HCT116 (cell line): ENCODE measurements at regions not wholly inside any gene's neighbourhood (a gene's known extent, or its start where the extent isn't known, plus 50 kb on each side); places are given as distances from the start of the nearest gene placed in this dataset.

Experiments used
- ATAC-seq: fragments of 200-7000 bp; cut with Tn5 transposase; 2 replicates; pipeline ENCODE4 v1.9.1; 2020; ENCODE audit warnings: mild to moderate bottlenecking, moderate library complexity
- BruUV-seq: library from RNA; stranded (reverse); fragments of 400-500 nt; replicated peaks from 2 replicates; lab custom pipeline; 2021; lab: Mats Ljungman, UMichigan
- CTCF ChIA-PET: fragments of 300-600 bp; sonication (Branson Sonifier 250); formaldehyde crosslinking; loops from one replicate; lab custom pipeline; 2021; ENCODE audit warnings: antibody characterized with exemption; lab: Charles Lee
- POLR2A ChIA-PET: fragments of 300-600, 350-600 bp; sonication (Branson Sonifier 250); formaldehyde crosslinking; loops from one replicate; lab custom pipeline; 2021; ENCODE audit warnings: antibody characterized with exemption; lab: Charles Lee
- RAD21 ChIA-PET, 2 experiments: fragments of 300-600 bp; sonication (Branson Sonifier 250); formaldehyde crosslinking; loops; one replicate each; lab custom pipeline; 2023; ENCODE audit warnings: low total read pairs in 2 of 2; ENCODE audit not compliant: uncharacterized antibody in 2 of 2, unreplicated experiment in 2 of 2, low non-redundant PET in 1 of 2; lab: Charles Lee
- DNase-seq: peaks from one replicate; pipeline ENCODE4 v3.0.0-alpha.2; 2010; ENCODE audit warnings: low read depth, low spot score
- H2AFZ ChIP-seq: fragments of 200-600 bp; shearing (Covaris generic), sonication (generic); 2 replicates; pipeline ENCODE4 v1.6.1; 2017; ENCODE audit warnings: low read depth, mixed run types, mixed read lengths, antibody characterized with exemption, low read length; ENCODE audit not compliant: poor library complexity, severe bottlenecking
- H3K27ac ChIP-seq: 2 replicates; pipeline ENCODE4 v1.5.1; 2012; ENCODE audit warnings: low read depth, low read length
- H3K27me3 ChIP-seq: fragments of 200-600 bp; sonication (generic); 2 replicates; pipeline ENCODE4 v1.6.1; 2016; ENCODE audit warnings: mixed run types, low read length, mixed read lengths; ENCODE audit not compliant: insufficient read depth
- H3K36me3 ChIP-seq, 2 experiments: fragments of 200-500 bp in 1 of 2; fragments of 200-600 bp in 1 of 2; sonication (Bioruptor generic) in 1 of 2; sonication (generic) in 1 of 2; 2 replicates each; pipeline versions ENCODE4 v1.5.1 to v1.6.1; 2014 to 2016; ENCODE audit warnings: low read length in 2 of 2, inconsistent platforms in 1 of 2, mixed read lengths in 1 of 2, mixed run types in 1 of 2; ENCODE audit not compliant: insufficient read depth in 2 of 2, control insufficient read depth in 1 of 2
- H3K4me1 ChIP-seq, 2 experiments: fragments of 200-600 bp in 1 of 2; sonication (generic) in 1 of 2; 2 replicates each; pipeline versions ENCODE4 v1.5.1 to v1.6.1; 2012 to 2017; ENCODE audit warnings: low read length in 2 of 2, inconsistent platforms in 1 of 2, mild to moderate bottlenecking in 1 of 2, mixed read lengths in 1 of 2, mixed run types in 1 of 2, moderate library complexity in 1 of 2; ENCODE audit not compliant: insufficient read depth in 2 of 2, control insufficient read depth in 1 of 2
- H3K4me2 ChIP-seq: fragments of 200-600 bp; sonication (generic); 2 replicates; pipeline ENCODE4 v1.6.1; 2017; ENCODE audit warnings: mixed run types, low read length, mixed read lengths
- H3K4me3 ChIP-seq, 2 experiments: fragments of 200-600 bp in 1 of 2; sonication (generic) in 1 of 2; replicated peaks in 1 of 2; 2 replicates each; pipeline ENCODE4 v1.5.1; 2011 to 2016; ENCODE audit warnings: low read length in 2 of 2, control low read depth in 1 of 2, low read depth in 1 of 2, mild to moderate bottlenecking in 1 of 2, mixed read lengths in 1 of 2, mixed run types in 1 of 2
- H3K79me2 ChIP-seq: fragments of 200-600 bp; sonication (generic); 2 replicates; pipeline ENCODE4 v1.6.1; 2017; ENCODE audit warnings: mild to moderate bottlenecking, mixed run types, low read length, moderate library complexity, mixed read lengths; ENCODE audit not compliant: insufficient read depth
- H3K9ac ChIP-seq: fragments of 200-600 bp; sonication (generic); 2 replicates; pipeline ENCODE4 v1.6.1; 2016; ENCODE audit warnings: low read length, mixed read lengths
- H3K9me2 ChIP-seq: fragments of 200-600 bp; sonication (generic), shearing (Covaris generic); 2 replicates; pipeline ENCODE4 v1.6.1; 2017; ENCODE audit warnings: mixed run types, mild to moderate bottlenecking, moderate library complexity; ENCODE audit not compliant: insufficient read depth
- H3K9me3 ChIP-seq, 2 experiments: fragments of 200-500 bp in 1 of 2; fragments of 200-600 bp in 1 of 2; sonication (Bioruptor generic) in 1 of 2; sonication (generic) in 1 of 2; 2 replicates each; pipeline ENCODE4 v1.6.1; 2014 to 2017; ENCODE audit warnings: low read length in 2 of 2, mixed read lengths in 2 of 2, inconsistent platforms in 1 of 2, low read depth in 1 of 2, mild to moderate bottlenecking in 1 of 2, mixed run types in 1 of 2, moderate library complexity in 1 of 2; ENCODE audit not compliant: control insufficient read depth in 1 of 2, insufficient read depth in 1 of 2
- H4K20me1 ChIP-seq: fragments of 200-600 bp; sonication (generic), shearing (Covaris generic); 2 replicates; pipeline ENCODE4 v1.6.1; 2017; ENCODE audit warnings: mixed run types, mild to moderate bottlenecking, moderate library complexity; ENCODE audit not compliant: insufficient read depth
- EZH2phosphoT487 ChIP-seq: fragments of 200-600 bp; IDR thresholded peaks from 2 replicates; pipeline ENCODE4 v1.6.1; 2018; ENCODE audit warnings: antibody characterized with exemption, borderline replicate concordance
- POLR2A ChIP-seq: IDR thresholded peaks from 2 replicates; pipeline ENCODE4 v1.7.0; 2011; ENCODE audit warnings: borderline replicate concordance; ENCODE audit not compliant: insufficient read depth, insufficient read length; ENCODE audit errors: extremely low read depth
- REST ChIP-seq: IDR thresholded peaks from 2 replicates; pipeline ENCODE4 v1.6.1; 2012; ENCODE audit warnings: low read depth
- SIN3A ChIP-seq: IDR thresholded peaks from 2 replicates; pipeline ENCODE4 v1.6.1; 2012; ENCODE audit warnings: low read depth
- SRF ChIP-seq: IDR thresholded peaks from 2 replicates; pipeline ENCODE4 v1.6.1; 2012; ENCODE audit warnings: low read depth
- TCF7L2 ChIP-seq: IDR thresholded peaks from 2 replicates; pipeline ENCODE4 v1.7.0; 2011; ENCODE audit warnings: borderline replicate concordance, inconsistent platforms; ENCODE audit not compliant: insufficient read depth, insufficient read length; ENCODE audit errors: extremely low read depth
- ZBTB33 ChIP-seq: IDR thresholded peaks from 2 replicates; pipeline ENCODE4 v1.6.1; 2011; ENCODE audit warnings: mild to moderate bottlenecking, low read length, moderate library complexity; ENCODE audit not compliant: insufficient replicate concordance; ENCODE audit errors: extremely low read depth
- ZNF274 ChIP-seq: fragments of 200-500 bp; sonication (Bioruptor generic); IDR thresholded peaks from 2 replicates; pipeline ENCODE4 v1.6.1; 2014; ENCODE audit warnings: mild to moderate bottlenecking, low read depth, low read length, inconsistent platforms
- intact Hi-C: fragments of 100-400 bp; cut with micrococcal nuclease; formaldehyde crosslinking; loops from 2 replicates; pipeline ENCODE4 v1.10.0; 2022

GRCh38 chr9:94441796-94442195, 113.1 kb upstream of the PCAT7 start:
- ATAC-seq (no peak), DNase-seq (no peak)
- H3K9ac ChIP-seq = no peak overlapping the region
- TF ChIP-seq REST (no peak), EZH2phosphoT487 (no peak), TCF7L2 (no peak), ZBTB33 (no peak), SRF (no peak), ZNF274 (no peak), POLR2A (no peak), SIN3A (no peak)
- no peaks in the 10 kb centered on the region for H3K9me3 ChIP-seq
- H3K4me1 ChIP-seq = no peaks in the 10 kb centered on the region
- ChIA-PET RAD21 (interaction anchor here in 1 of 2 experiments (0.7 kb wide), 1 partner anchor 174 kb away, joined by 3 read pairs; no protein-coding TSS in a partner anchor), POLR2A (no interaction called here), CTCF (no interaction called here)
- no peaks in the 10 kb centered on the region for H3K27me3 ChIP-seq
- H3K36me3 ChIP-seq = peaks cover 0 to 3% of the 10 kb centered on the region in 2 experiments; a peak in 1 of 4 replicates
- no peak overlapping the region for H2AFZ ChIP-seq
- H3K4me2 ChIP-seq = no peak overlapping the region
- no peaks in the 10 kb centered on the region for H3K9me2 ChIP-seq
- BruUV-seq = no TSS peak
- H4K20me1 ChIP-seq = no peaks in the 10 kb centered on the region; the same call in none of the 2 replicates
- no peak overlapping the region for H3K4me3 ChIP-seq
- H3K27ac ChIP-seq = no peak overlapping the region
- peaks cover 21% of the 10 kb centered on the region for H3K79me2 ChIP-seq
- intact Hi-C loops = no loop called here
